ENCODE measurements at regions not wholly inside any gene's neighbourhood (a gene's known extent, or its start where the extent isn't known, plus 50 kb on each side); places are given as distances from the start of the nearest gene placed in this dataset.

GRCh38 chr20:59438201-59438600, 137.8 kb downstream of the EDN3 start:
- DNase-seq, result no peak

GRCh38 chr20:59439243-59439642, 138.8 kb downstream of the EDN3 start:
- DNase-seq, result no peak

- DNase-seq, result no peak
Measured at GRCh38 chr20:59441306-59441705, 140.9 kb downstream of the EDN3 start.

- no peak for DNase-seq
Measured at GRCh38 chr20:59441860-59442810, 141.7 kb downstream of the EDN3 start.

- DNase-seq, result no peak
Measured at GRCh38 chr20:59443550-59443949, 143.1 kb downstream of the EDN3 start.

GRCh38 chr20:59446376-59446775, 146.0 kb downstream of the EDN3 start:
- DNase-seq, result no peak

- no peak for DNase-seq
Measured at GRCh38 chr20:59448196-59448595, 147.8 kb downstream of the EDN3 start.

GRCh38 chr20:59448851-59449444, 148.5 kb downstream of the EDN3 start:
- DNase-seq, result no peak

GRCh38 chr20:59451066-59451630, 150.7 kb downstream of the EDN3 start:
- no peak for DNase-seq

- DNase-seq, result no peak
Measured at GRCh38 chr20:59451641-59452040, 151.2 kb downstream of the EDN3 start.

- no peak for DNase-seq
Measured at GRCh38 chr20:59452856-59453255, 151.5 kb upstream of the PHACTR3 start.

GRCh38 chr20:59453759-59454560, 150.4 kb upstream of the PHACTR3 start:
- no peak for DNase-seq

- DNase-seq, result peak; percentile 47
Measured at GRCh38 chr20:59455402-59456341, 148.7 kb upstream of the PHACTR3 start.

- no peak for DNase-seq
Measured at GRCh38 chr20:59456342-59457279, 147.7 kb upstream of the PHACTR3 start.

GRCh38 chr20:59458645-59459044, 145.7 kb upstream of the PHACTR3 start:
- DNase-seq, result no peak

- DNase-seq, result no peak
Measured at GRCh38 chr20:59459586-59459985, 144.8 kb upstream of the PHACTR3 start.

- no peak for DNase-seq
Measured at GRCh38 chr20:59460352-59460751, 144.0 kb upstream of the PHACTR3 start.

GRCh38 chr20:59461526-59461925, 142.8 kb upstream of the PHACTR3 start:
- DNase-seq, result no peak

GRCh38 chr20:59462249-59462648, 142.1 kb upstream of the PHACTR3 start:
- no peak for DNase-seq

GRCh38 chr20:59463541-59463940, 140.8 kb upstream of the PHACTR3 start:
- no peak for DNase-seq
